IPS DF 4.7 (cell line): ENCODE measurements at regions not wholly inside any gene's neighbourhood (a gene's known extent, or its start where the extent isn't known, plus 50 kb on each side); places are given as distances from the start of the nearest gene placed in this dataset.

Source experiments
- DNase-seq: peaks from one replicate; pipeline ENCODE4 v3.0.0-alpha.2; 2013; ENCODE audit warnings: low spot score; ENCODE audit errors: extremely low read depth

DNA sequence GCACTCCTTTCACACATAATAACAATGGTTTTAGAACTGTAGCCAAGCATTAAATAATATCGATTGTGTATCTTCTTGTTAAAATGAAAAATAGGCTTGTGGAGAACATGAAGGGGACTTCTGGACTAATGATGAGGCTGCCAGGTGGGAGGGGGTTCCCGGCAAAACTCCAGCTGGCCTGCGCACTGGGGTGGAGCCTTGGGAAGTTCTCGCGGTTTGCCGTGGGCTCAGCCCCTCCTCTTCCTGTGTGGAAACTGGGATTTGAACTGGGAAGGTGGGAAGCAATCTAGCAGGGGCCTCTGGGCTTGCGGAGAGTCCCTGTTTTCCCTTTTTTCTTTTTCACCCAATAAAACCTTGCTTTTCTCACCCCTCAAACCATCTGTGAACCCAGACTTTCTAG lies 113.7 kb upstream of the SLITRK1 start:
- no peak for DNase-seq

DNA sequence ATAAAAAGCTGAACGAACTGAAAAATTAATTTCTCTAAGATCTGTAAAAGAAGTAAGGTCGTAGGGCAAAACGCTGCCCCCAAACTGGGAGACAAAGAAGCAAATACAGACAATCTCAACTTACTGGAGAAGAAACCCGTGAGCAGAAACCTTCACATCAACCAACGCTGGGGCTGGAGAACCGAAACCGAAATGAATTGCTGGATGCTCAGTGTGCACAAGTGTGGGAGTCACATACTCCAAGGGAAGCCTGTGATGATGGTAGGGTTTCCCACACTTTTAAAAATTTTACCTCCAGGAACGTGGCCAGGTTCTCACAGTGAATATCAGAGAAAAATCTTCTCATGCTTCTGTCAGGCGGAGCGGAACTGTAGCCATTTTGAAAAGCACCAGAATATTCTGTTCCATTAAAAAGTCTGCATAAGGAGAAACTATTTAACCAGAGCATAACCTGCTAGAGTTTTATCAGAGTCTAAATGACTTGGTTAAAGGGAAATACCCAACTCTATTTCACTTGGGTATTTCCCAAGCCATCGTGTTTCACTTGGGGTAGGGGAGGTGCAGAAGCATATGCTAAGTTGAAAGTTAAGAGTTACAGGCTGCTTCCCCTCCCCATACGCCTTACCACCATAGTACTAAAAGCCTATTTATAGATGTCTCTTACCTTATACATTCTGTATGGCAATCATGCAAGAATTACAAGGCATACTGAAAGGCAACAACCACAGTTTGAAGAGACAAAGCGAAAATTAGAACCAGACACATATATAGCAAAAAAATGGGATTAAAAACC lies 110.5 kb upstream of the SLITRK1 start:
- DNase-seq = no peak

DNA sequence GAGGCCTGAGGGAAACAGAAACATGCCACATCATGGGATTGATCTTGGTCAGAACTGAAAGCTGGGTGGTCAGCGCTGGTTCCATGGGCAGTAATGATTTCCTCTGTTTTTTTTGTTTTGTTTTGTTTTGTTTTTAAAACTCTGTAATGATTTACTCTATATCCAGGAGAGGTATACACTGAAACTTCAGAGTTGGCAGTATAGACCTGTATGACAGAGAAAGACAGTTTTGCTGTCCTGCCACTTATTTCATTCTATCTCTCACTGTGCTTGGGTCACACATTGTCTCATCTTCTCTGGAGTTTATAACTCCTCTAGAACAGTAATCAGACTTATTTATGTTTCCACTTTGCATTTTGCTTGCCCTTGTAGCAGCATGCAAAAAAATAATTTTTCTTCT lies 105.1 kb upstream of the SLITRK1 start:
- DNase-seq = no peak

GRCh38 chr13:83984793-83985192 lies 102.5 kb upstream of the SLITRK1 start:
- DNase-seq = no peak

- DNase-seq = no peak
These were observed 98.1 kb upstream of the SLITRK1 start for GRCh38 chr13:83980331-83980730.

DNA sequence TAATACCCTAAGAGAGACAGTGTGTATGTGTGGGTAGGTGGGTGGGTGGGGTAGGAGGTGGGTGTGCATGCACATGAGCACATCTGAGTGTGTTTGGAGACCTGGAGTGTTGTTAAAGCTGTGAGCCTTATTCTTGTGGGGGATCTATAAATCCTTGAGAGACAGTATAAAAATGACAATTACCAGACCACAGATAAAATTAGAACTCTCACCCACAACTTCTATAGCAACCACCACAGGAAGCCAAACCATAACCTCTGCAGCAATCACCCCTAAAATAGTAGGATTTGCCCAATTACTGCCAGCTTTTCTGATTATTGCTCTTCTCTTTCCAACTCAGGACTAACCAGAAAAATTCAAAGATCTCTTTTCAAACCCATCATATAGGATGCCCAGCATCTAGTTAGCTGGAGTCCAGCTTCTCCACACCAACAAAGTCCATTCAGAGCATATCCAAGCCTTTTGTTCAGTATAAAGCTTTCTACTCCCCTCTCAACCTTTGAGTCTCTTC lies 93.4 kb upstream of the SLITRK1 start:
- no peak for DNase-seq

DNA sequence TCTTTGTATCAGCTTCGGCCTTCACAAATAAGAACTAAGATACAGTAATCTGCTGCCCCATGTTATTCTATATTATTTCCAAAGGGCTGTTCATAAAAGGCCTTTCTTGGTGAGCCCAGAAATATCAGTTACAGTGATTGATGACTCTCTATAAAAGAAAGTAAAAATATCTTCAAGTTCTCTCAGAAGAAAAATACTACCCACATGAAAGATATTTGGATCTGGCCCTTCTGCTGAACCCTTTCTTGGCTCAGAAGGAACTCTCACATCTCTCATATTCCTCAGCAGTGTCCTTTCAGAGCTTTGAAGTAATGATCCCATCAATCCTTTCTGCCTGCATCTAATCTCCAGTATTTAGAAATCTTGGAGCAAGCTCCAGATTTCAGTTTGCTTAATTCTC lies 76.3 kb upstream of the SLITRK1 start:
- no peak for DNase-seq

DNA sequence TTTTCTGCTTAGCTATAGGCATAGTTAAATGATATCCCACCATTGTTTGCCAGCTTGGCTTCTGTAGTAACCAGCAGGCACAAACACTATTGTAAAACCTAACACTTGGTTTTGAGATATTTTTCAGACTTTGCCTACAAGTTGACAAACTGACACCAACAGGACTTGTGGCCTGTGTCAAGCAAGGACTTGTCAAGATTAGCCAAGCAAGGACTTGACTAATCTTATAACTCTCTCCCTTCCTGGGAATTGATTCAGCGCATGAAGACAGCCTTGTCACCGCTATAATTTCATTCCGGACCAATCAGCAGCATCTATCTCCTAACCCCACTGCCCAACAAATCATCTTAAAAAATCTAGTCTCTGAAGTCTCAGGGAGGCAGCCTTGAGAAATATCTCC lies 72.7 kb upstream of the SLITRK1 start:
- no peak for DNase-seq

DNA sequence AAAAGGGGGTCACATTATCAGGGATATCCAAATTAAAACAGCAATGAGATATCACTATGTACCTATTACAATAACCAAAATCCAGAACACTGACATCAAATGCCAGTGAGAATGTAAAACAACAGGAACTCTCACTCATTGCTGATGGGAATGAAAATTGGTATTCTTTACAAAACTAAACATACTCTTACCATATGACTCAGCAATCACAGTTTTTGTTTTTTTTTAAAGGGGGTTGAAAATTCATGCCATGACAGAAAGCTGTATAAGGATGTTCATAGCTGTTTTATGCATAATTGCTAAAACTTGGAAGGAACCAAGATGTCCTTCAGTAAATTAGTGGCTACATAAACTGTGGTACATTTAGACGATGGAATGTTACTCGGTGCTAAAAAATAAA lies 71.6 kb upstream of the SLITRK1 start:
- DNase-seq = no peak

GRCh38 chr13:83950293-83950692 lies 68.0 kb upstream of the SLITRK1 start:
- no peak for DNase-seq

DNA sequence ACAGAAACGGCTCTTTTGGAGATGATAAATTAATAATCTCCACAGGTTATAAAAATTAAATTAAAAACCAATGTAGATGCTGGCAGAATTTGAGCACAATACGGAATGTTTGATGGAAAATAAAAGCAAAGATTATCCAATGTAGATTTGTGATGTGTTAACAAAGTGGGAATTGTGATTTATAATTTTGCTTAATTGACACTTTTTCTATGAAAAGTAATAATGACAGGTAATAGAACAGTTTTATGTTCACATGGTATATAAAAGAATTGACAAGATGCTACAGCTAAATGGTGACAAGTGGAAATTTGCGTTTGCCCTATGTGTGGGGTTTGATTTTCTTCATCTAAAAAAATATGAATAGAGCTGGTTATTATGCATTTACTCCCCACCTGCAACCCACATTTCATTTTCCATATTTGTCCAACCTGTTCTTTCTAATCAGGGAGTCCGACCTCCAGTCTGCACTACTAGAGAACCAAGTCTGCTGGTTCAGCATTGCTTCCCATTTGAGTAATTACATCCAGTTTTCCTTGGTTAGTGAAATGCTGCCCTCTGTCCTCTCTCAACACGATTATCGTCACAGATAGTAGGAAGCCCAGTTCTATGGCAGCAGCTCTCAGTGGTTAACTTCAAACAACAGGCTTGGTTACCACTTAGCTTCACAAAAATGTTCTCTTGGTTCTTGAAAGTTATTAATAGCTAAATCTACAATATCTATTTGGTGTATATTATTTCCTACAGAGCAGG lies 61.4 kb upstream of the SLITRK1 start:
- peak; percentile 7 for DNase-seq

DNA sequence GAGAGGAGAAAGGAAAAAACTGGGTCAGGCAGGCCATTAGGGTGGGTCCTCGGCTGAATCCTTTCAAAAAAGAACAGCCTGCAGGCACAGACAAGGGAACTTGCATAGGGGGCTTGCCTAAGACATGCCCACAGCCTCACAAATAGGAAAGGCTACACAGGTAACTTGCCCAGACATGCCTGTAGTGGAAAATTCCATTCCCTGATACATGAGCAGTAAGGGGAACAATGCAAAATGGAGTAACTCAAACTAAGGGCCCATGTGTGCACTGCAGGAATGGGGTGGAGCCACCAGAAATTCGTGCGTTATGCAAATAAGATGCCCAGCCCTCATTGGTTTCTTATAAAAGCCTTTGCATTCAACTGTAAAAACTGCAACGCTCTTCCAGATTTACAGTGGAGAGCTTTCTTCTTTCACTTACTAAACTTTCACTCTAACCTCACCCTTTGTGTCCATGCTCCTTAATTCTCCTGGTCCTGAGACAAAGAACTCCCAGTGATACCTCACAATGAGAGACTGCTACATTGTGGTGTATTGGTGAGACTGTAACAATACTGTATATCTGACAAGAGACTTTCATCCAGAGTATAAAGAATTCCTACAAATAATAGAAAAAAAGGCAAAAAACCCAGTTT lies 59.5 kb upstream of the SLITRK1 start:
- peak; percentile 3 for DNase-seq

DNA sequence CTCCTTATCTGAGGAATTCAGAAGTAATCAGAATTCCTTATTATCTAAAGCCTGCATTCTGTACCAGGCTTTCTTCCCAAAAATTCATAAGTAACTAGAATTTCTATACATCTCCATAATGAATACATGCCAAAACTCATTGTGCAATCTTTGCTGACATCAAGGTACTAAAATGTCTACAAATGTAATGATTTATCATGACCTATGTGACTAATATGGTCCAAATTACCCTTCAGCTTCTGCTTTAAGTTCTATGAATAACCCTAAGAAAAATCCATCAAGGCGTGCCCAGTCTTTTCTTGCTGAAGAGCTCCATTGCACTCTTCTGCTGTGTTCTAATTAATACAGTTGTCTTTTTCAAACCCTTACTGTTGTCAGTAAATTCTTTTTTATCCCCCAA lies 58.5 kb upstream of the SLITRK1 start:
- no peak for DNase-seq

DNA sequence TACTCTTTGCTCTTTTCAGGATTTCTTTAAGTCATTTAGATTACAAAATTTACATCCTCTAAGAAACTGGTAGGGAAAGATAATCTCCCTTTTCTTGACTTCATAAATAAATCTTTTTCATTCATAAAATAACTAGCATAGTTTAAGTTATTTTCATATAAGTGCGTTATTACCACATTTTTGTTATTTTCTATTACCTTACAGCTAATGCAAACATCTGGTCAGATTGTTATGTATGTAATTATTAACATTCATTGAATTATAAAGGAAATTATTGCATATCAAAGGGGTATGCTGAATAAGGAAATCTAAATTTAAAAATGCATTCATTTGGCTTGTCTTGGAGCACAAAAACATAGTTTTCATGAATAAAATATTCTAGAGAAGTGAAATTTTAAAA lies 55.3 kb upstream of the SLITRK1 start:
- no peak for DNase-seq

DNA sequence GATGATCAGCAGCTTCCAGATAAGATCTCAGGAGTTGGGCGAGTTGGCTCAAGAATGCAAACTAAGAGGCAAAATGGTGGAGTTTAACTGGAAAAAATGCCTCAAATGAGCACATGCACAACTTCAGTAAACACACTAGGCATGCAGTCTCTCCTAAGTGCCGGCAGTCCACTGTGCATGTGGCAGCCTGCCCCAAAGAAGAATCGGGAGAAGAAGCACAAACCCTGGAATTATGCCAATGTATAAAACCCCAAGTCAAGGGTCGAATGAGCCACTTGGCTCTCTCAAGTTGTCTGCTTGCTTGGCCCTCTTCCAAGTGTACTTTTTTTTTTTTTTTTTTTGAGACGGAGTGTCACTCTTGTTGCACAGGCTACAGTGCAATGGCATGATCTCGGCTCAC lies 53.3 kb upstream of the SLITRK1 start:
- no peak for DNase-seq
